GM23338 (cell line): ENCODE measurements at regions not wholly inside any gene's neighbourhood (a gene's known extent, or its start where the extent isn't known, plus 50 kb on each side); places are given as distances from the start of the nearest gene placed in this dataset.

ENCODE experiments used
- ATAC-seq: fragments of 200-7000 bp; cut with Tn5 transposase; 3 replicates; pipeline ENCODE4 v1.9.1; 2020
- DNase-seq: peaks from one replicate; pipeline ENCODE4 v3.0.0-alpha.2; 2015; ENCODE audit warnings: low spot score
- H2AFZ ChIP-seq: fragments of 200-600 bp; sonication (generic); 2 replicates; pipeline ENCODE4 v1.8.0; 2016; ENCODE audit warnings: antibody characterized with exemption, mild to moderate bottlenecking, moderate library complexity
- H3F3A ChIP-seq: fragments of 200-600 bp; sonication (generic); replicated peaks from 2 replicates; pipeline ENCODE4 v1.8.0; 2017; ENCODE audit warnings: antibody characterized with exemption, mixed run types, low read depth
- H3K27ac ChIP-seq: fragments of 200-600 bp; sonication (generic); 2 replicates; pipeline ENCODE4 v1.6.1; 2016; ENCODE audit warnings: low read depth
- H3K27me3 ChIP-seq: fragments of 200-600 bp; sonication (generic); 2 replicates; pipeline ENCODE4 v1.8.0; 2016; ENCODE audit warnings: mild to moderate bottlenecking, mixed run types, moderate library complexity; ENCODE audit not compliant: insufficient read depth
- H3K36me3 ChIP-seq: fragments of 200-600 bp; sonication (generic); 2 replicates; pipeline ENCODE4 v1.8.0; 2016; ENCODE audit warnings: mild to moderate bottlenecking; ENCODE audit not compliant: insufficient read depth
- H3K4me1 ChIP-seq: fragments of 200-600 bp; sonication (generic); 2 replicates; pipeline ENCODE4 v1.8.0; 2016; ENCODE audit warnings: mild to moderate bottlenecking, moderate library complexity; ENCODE audit not compliant: insufficient read depth
- H3K4me2 ChIP-seq: fragments of 200-600 bp; sonication (generic); 2 replicates; pipeline ENCODE4 v1.7.1; 2017; ENCODE audit warnings: mixed run types
- H3K4me3 ChIP-seq: fragments of 200-600 bp; sonication (generic); 2 replicates; pipeline ENCODE4 v1.6.1; 2016; ENCODE audit warnings: mixed run types
- H3K79me2 ChIP-seq: fragments of 200-600 bp; sonication (generic); replicated peaks from 2 replicates; pipeline ENCODE4 v1.8.0; 2017; ENCODE audit warnings: mild to moderate bottlenecking; ENCODE audit not compliant: insufficient read depth
- H3K9me2 ChIP-seq: fragments of 200-600 bp; sonication (generic); 2 replicates; pipeline ENCODE4 v1.8.0; 2017; ENCODE audit not compliant: insufficient read depth
- H4K20me1 ChIP-seq: fragments of 200-600 bp; sonication (generic); replicated peaks from 2 replicates; pipeline ENCODE4 v1.8.0; 2017; ENCODE audit warnings: mild to moderate bottlenecking; ENCODE audit not compliant: insufficient read depth
- H3K27ac Mint-ChIP-seq: 2 replicates; pipeline ENCODE4 v1.8.0; 2020; ENCODE audit warnings: inconsistent platforms, mild to moderate bottlenecking, moderate library complexity, mixed read lengths
- H3K27me3 Mint-ChIP-seq: 3 replicates; pipeline ENCODE4 v1.8.0; 2022; ENCODE audit warnings: low read depth, mild to moderate bottlenecking, moderate library complexity, mixed read lengths, inconsistent platforms; ENCODE audit not compliant: insufficient read depth, poor library complexity
- H3K36me3 Mint-ChIP-seq: 3 replicates; pipeline ENCODE4 v1.8.0; 2021; ENCODE audit warnings: low read depth, mild to moderate bottlenecking, inconsistent platforms, moderate library complexity, mixed read lengths
- H3K4me1 Mint-ChIP-seq: 3 replicates; pipeline ENCODE4 v1.8.0; 2020; ENCODE audit warnings: mild to moderate bottlenecking, inconsistent platforms, mixed read lengths
- H3K4me3 Mint-ChIP-seq: 3 replicates; pipeline ENCODE4 v1.8.0; 2021; ENCODE audit warnings: moderate library complexity, mild to moderate bottlenecking, inconsistent platforms, mixed read lengths
- H3K9me3 Mint-ChIP-seq: 3 replicates; pipeline ENCODE4 v1.8.0; 2020; ENCODE audit warnings: moderate library complexity, mild to moderate bottlenecking, inconsistent platforms, mixed read lengths
- CREB1 ChIP-seq: fragments of 250-450 bp; sonication (Bioruptor Pico); IDR thresholded peaks from 2 replicates; pipeline ENCODE4 v1.5.0; 2020; ENCODE audit warnings: low read depth, mild to moderate bottlenecking, moderate library complexity
- CTCF ChIP-seq, 2 experiments: fragments of 200-600 bp in 1 of 2; sonication (generic) in 1 of 2; conservative IDR thresholded peaks; 2 replicates each; pipeline versions ENCODE4 v1.5.1 to v1.6.1; 2016 to 2017; ENCODE audit warnings: antibody characterized with exemption in 2 of 2, low read depth in 2 of 2, mild to moderate bottlenecking in 2 of 2, moderate library complexity in 1 of 2
- ETS1 ChIP-seq: IDR thresholded peaks from 2 replicates; pipeline ENCODE4 v1.6.1; 2016; ENCODE audit warnings: antibody characterized with exemption
- EZH2 ChIP-seq: fragments of 200-600 bp; sonication (generic); IDR thresholded peaks from one replicate; pipeline ENCODE4 v1.8.0; 2017; ENCODE audit warnings: antibody characterized with exemption, mild to moderate bottlenecking, low read depth; ENCODE audit not compliant: unreplicated experiment
- EZH2phosphoT487 ChIP-seq: fragments of 200-600 bp; sonication (generic); IDR thresholded peaks from one replicate; pipeline ENCODE4 v1.8.1; 2018; ENCODE audit warnings: antibody characterized with exemption; ENCODE audit not compliant: unreplicated experiment
- JUNB ChIP-seq: IDR thresholded peaks from one replicate; pipeline ENCODE4 v1.6.1; 2016; ENCODE audit warnings: antibody characterized with exemption; ENCODE audit not compliant: unreplicated experiment
- NANOG ChIP-seq: IDR thresholded peaks from 2 replicates; pipeline ENCODE4 v1.6.1; 2016; ENCODE audit warnings: antibody characterized with exemption, borderline replicate concordance
- POLR2AphosphoS5 ChIP-seq: IDR thresholded peaks from 2 replicates; pipeline ENCODE4 v1.6.1; 2016; ENCODE audit warnings: antibody characterized with exemption, low read depth
- REST ChIP-seq: IDR thresholded peaks from one replicate; pipeline ENCODE4 v1.6.1; 2018; ENCODE audit warnings: antibody characterized with exemption; ENCODE audit not compliant: unreplicated experiment
- STAT1 ChIP-seq: IDR thresholded peaks from one replicate; pipeline ENCODE4 v1.6.1; 2016; ENCODE audit warnings: antibody characterized with exemption; ENCODE audit not compliant: unreplicated experiment
- ZNF114 ChIP-seq: fragments of 250-450 bp; sonication (Bioruptor Pico); IDR thresholded peaks from 2 replicates; pipeline ENCODE4 v1.5.0; 2020; ENCODE audit warnings: mild to moderate bottlenecking, moderate library complexity
- ZNF331 ChIP-seq: fragments of 250-450 bp; sonication (Bioruptor Pico); IDR thresholded peaks from 2 replicates; pipeline ENCODE4 v1.5.0; 2020; ENCODE audit warnings: low read depth, mild to moderate bottlenecking, moderate library complexity
- ZNF462 ChIP-seq: fragments of 250-450 bp; sonication (Bioruptor Pico); IDR thresholded peaks from 2 replicates; pipeline ENCODE4 v1.5.0; 2020; ENCODE audit warnings: mild to moderate bottlenecking, moderate library complexity

- Mint-ChIP-seq H3K36me3 (no peaks in the 10 kb centered on the region), H3K27me3 (peaks cover 28% of the 10 kb centered on the region), H3K27ac (no peak overlapping the region), H3K9me3 (no peaks in the 10 kb centered on the region), H3K4me3 (no peak overlapping the region), H3K4me1 (peaks cover 8% of the 10 kb centered on the region)
- Histone ChIP-seq H3K4me1 (peaks cover 5% of the 10 kb centered on the region; the same call in 1 of the 2 replicates), H3K79me2 (no peaks in the 10 kb centered on the region), H3K4me2 (no peak overlapping the region), H3F3A (no peaks in the 10 kb centered on the region), H4K20me1 (no peaks in the 10 kb centered on the region), H3K27ac (no peak overlapping the region), H2AFZ (no peak overlapping the region), H3K36me3 (no peaks in the 10 kb centered on the region), H3K27me3 (peaks cover 70% of the 10 kb centered on the region), H3K9me2 (no peaks in the 10 kb centered on the region), H3K4me3 (no peak overlapping the region)
- no peak for TF ChIP-seq EZH2phosphoT487
- no peak for TF ChIP-seq ETS1
- no peak for TF ChIP-seq JUNB
- TF ChIP-seq NANOG = no peak
- no peak for TF ChIP-seq CTCF (conservative IDR thresholded peaks at IDR 0.05; ENCODE audit: low read depth in 2 of 2)
- TF ChIP-seq ZNF114 (CRISPR knock-in tag) = no peak
- TF ChIP-seq ZNF462 (CRISPR knock-in tag) = no peak
- no peak for TF ChIP-seq ZNF331 (CRISPR knock-in tag)
- TF ChIP-seq POLR2AphosphoS5 = no peak
- TF ChIP-seq EZH2 = no peak
- no peak for TF ChIP-seq CREB1 (CRISPR knock-in tag)
- TF ChIP-seq STAT1 = no peak
- no peak for TF ChIP-seq REST
- DNase-seq (no peak), ATAC-seq (no peak)
These were observed 188.5 kb downstream of the PRDM2 start for GRCh38 chr1:13888351-13888986.
